HCT116 (cell line): ENCODE measurements at regions not wholly inside any gene's neighbourhood (a gene's known extent, or its start where the extent isn't known, plus 50 kb on each side); places are given as distances from the start of the nearest gene placed in this dataset.

Experiments used
- ATAC-seq: fragments of 200-7000 bp; cut with Tn5 transposase; 2 replicates; pipeline ENCODE4 v1.9.1; 2020; ENCODE audit warnings: mild to moderate bottlenecking, moderate library complexity
- BruUV-seq: library from RNA; stranded (reverse); fragments of 400-500 nt; replicated peaks from 2 replicates; lab custom pipeline; 2021; lab: Mats Ljungman, UMichigan
- CTCF ChIA-PET: fragments of 300-600 bp; sonication (Branson Sonifier 250); formaldehyde crosslinking; loops from one replicate; lab custom pipeline; 2021; ENCODE audit warnings: antibody characterized with exemption; lab: Charles Lee
- POLR2A ChIA-PET: fragments of 300-600, 350-600 bp; sonication (Branson Sonifier 250); formaldehyde crosslinking; loops from one replicate; lab custom pipeline; 2021; ENCODE audit warnings: antibody characterized with exemption; lab: Charles Lee
- RAD21 ChIA-PET, 2 experiments: fragments of 300-600 bp; sonication (Branson Sonifier 250); formaldehyde crosslinking; loops; one replicate each; lab custom pipeline; 2023; ENCODE audit warnings: low total read pairs in 2 of 2; ENCODE audit not compliant: uncharacterized antibody in 2 of 2, unreplicated experiment in 2 of 2, low non-redundant PET in 1 of 2; lab: Charles Lee
- DNase-seq: peaks from one replicate; pipeline ENCODE4 v3.0.0-alpha.2; 2010; ENCODE audit warnings: low read depth, low spot score
- H2AFZ ChIP-seq: fragments of 200-600 bp; shearing (Covaris generic), sonication (generic); 2 replicates; pipeline ENCODE4 v1.6.1; 2017; ENCODE audit warnings: low read depth, mixed run types, mixed read lengths, antibody characterized with exemption, low read length; ENCODE audit not compliant: poor library complexity, severe bottlenecking
- H3K27ac ChIP-seq: 2 replicates; pipeline ENCODE4 v1.5.1; 2012; ENCODE audit warnings: low read depth, low read length
- H3K27me3 ChIP-seq: fragments of 200-600 bp; sonication (generic); 2 replicates; pipeline ENCODE4 v1.6.1; 2016; ENCODE audit warnings: mixed run types, low read length, mixed read lengths; ENCODE audit not compliant: insufficient read depth
- H3K36me3 ChIP-seq, 2 experiments: fragments of 200-500 bp in 1 of 2; fragments of 200-600 bp in 1 of 2; sonication (Bioruptor generic) in 1 of 2; sonication (generic) in 1 of 2; 2 replicates each; pipeline versions ENCODE4 v1.5.1 to v1.6.1; 2014 to 2016; ENCODE audit warnings: low read length in 2 of 2, inconsistent platforms in 1 of 2, mixed read lengths in 1 of 2, mixed run types in 1 of 2; ENCODE audit not compliant: insufficient read depth in 2 of 2, control insufficient read depth in 1 of 2
- H3K4me1 ChIP-seq, 2 experiments: fragments of 200-600 bp in 1 of 2; sonication (generic) in 1 of 2; 2 replicates each; pipeline versions ENCODE4 v1.5.1 to v1.6.1; 2012 to 2017; ENCODE audit warnings: low read length in 2 of 2, inconsistent platforms in 1 of 2, mild to moderate bottlenecking in 1 of 2, mixed read lengths in 1 of 2, mixed run types in 1 of 2, moderate library complexity in 1 of 2; ENCODE audit not compliant: insufficient read depth in 2 of 2, control insufficient read depth in 1 of 2
- H3K4me2 ChIP-seq: fragments of 200-600 bp; sonication (generic); 2 replicates; pipeline ENCODE4 v1.6.1; 2017; ENCODE audit warnings: mixed run types, low read length, mixed read lengths
- H3K4me3 ChIP-seq, 2 experiments: fragments of 200-600 bp in 1 of 2; sonication (generic) in 1 of 2; replicated peaks in 1 of 2; 2 replicates each; pipeline ENCODE4 v1.5.1; 2011 to 2016; ENCODE audit warnings: low read length in 2 of 2, control low read depth in 1 of 2, low read depth in 1 of 2, mild to moderate bottlenecking in 1 of 2, mixed read lengths in 1 of 2, mixed run types in 1 of 2
- H3K79me2 ChIP-seq: fragments of 200-600 bp; sonication (generic); 2 replicates; pipeline ENCODE4 v1.6.1; 2017; ENCODE audit warnings: mild to moderate bottlenecking, mixed run types, low read length, moderate library complexity, mixed read lengths; ENCODE audit not compliant: insufficient read depth
- H3K9ac ChIP-seq: fragments of 200-600 bp; sonication (generic); 2 replicates; pipeline ENCODE4 v1.6.1; 2016; ENCODE audit warnings: low read length, mixed read lengths
- H3K9me2 ChIP-seq: fragments of 200-600 bp; sonication (generic), shearing (Covaris generic); 2 replicates; pipeline ENCODE4 v1.6.1; 2017; ENCODE audit warnings: mixed run types, mild to moderate bottlenecking, moderate library complexity; ENCODE audit not compliant: insufficient read depth
- H3K9me3 ChIP-seq, 2 experiments: fragments of 200-500 bp in 1 of 2; fragments of 200-600 bp in 1 of 2; sonication (Bioruptor generic) in 1 of 2; sonication (generic) in 1 of 2; 2 replicates each; pipeline ENCODE4 v1.6.1; 2014 to 2017; ENCODE audit warnings: low read length in 2 of 2, mixed read lengths in 2 of 2, inconsistent platforms in 1 of 2, low read depth in 1 of 2, mild to moderate bottlenecking in 1 of 2, mixed run types in 1 of 2, moderate library complexity in 1 of 2; ENCODE audit not compliant: control insufficient read depth in 1 of 2, insufficient read depth in 1 of 2
- H4K20me1 ChIP-seq: fragments of 200-600 bp; sonication (generic), shearing (Covaris generic); 2 replicates; pipeline ENCODE4 v1.6.1; 2017; ENCODE audit warnings: mixed run types, mild to moderate bottlenecking, moderate library complexity; ENCODE audit not compliant: insufficient read depth
- CBX3 ChIP-seq: IDR thresholded peaks from 2 replicates; pipeline ENCODE4 v1.6.1; 2012; ENCODE audit warnings: low read depth
- CEBPB ChIP-seq: IDR thresholded peaks from 2 replicates; pipeline ENCODE4 v1.6.1; 2012; ENCODE audit warnings: low read depth
- EZH2 ChIP-seq: fragments of 200-600 bp; sonication (generic); IDR thresholded peaks from 2 replicates; pipeline ENCODE4 v1.6.1; 2017; ENCODE audit warnings: antibody characterized with exemption, mixed run types
- EZH2phosphoT487 ChIP-seq: fragments of 200-600 bp; IDR thresholded peaks from 2 replicates; pipeline ENCODE4 v1.6.1; 2018; ENCODE audit warnings: antibody characterized with exemption, borderline replicate concordance
- FOSL1 ChIP-seq: IDR thresholded peaks from 2 replicates; pipeline ENCODE4 v1.6.1; 2012; ENCODE audit warnings: low read depth
- JUND ChIP-seq: IDR thresholded peaks from 2 replicates; pipeline ENCODE4 v1.6.1; 2012
- POLR2A ChIP-seq: IDR thresholded peaks from 2 replicates; pipeline ENCODE4 v1.7.0; 2011; ENCODE audit warnings: borderline replicate concordance; ENCODE audit not compliant: insufficient read depth, insufficient read length; ENCODE audit errors: extremely low read depth
- POLR2AphosphoS5 ChIP-seq: IDR thresholded peaks from 2 replicates; pipeline ENCODE4 v1.6.1; 2011; ENCODE audit warnings: mild to moderate bottlenecking, low read depth, low read length, moderate library complexity
- RAD21 ChIP-seq: IDR thresholded peaks from 2 replicates; pipeline ENCODE4 v1.6.1; 2012; ENCODE audit warnings: low read depth, mild to moderate bottlenecking
- SIN3A ChIP-seq: IDR thresholded peaks from 2 replicates; pipeline ENCODE4 v1.6.1; 2012; ENCODE audit warnings: low read depth
- SP1 ChIP-seq: IDR thresholded peaks from 2 replicates; pipeline ENCODE4 v1.6.1; 2012; ENCODE audit warnings: low read depth
- SRF ChIP-seq: IDR thresholded peaks from 2 replicates; pipeline ENCODE4 v1.6.1; 2012; ENCODE audit warnings: low read depth
- YY1 ChIP-seq: IDR thresholded peaks from 2 replicates; pipeline ENCODE4 v1.6.1; 2011; ENCODE audit warnings: low read length, low read depth, moderate library complexity, mild to moderate bottlenecking; ENCODE audit not compliant: insufficient replicate concordance; ENCODE audit errors: extremely low read depth
- ZFX ChIP-seq: fragments of 450-650 bp; IDR thresholded peaks from 2 replicates; pipeline ENCODE4 v1.6.1; 2017
- ZNF274 ChIP-seq: fragments of 200-500 bp; sonication (Bioruptor generic); IDR thresholded peaks from 2 replicates; pipeline ENCODE4 v1.6.1; 2014; ENCODE audit warnings: mild to moderate bottlenecking, low read depth, low read length, inconsistent platforms
- intact Hi-C: fragments of 100-400 bp; cut with micrococcal nuclease; formaldehyde crosslinking; loops from 2 replicates; pipeline ENCODE4 v1.10.0; 2022
- TF ChIP-seq, protein P1 (sequence below), 3 experiments: fragments of 200-600 bp in 1 of 3; sonication (generic) in 1 of 3; IDR thresholded peaks in 2 of 3; conservative IDR thresholded peaks in 1 of 3; 2 replicates each; pipeline ENCODE4 v1.5.1; 2012 to 2017; ENCODE audit warnings: low read depth in 2 of 3, low read length in 2 of 3, antibody characterized with exemption in 1 of 3, borderline replicate concordance in 1 of 3, control low read depth in 1 of 3, mild to moderate bottlenecking in 1 of 3, mixed read lengths in 1 of 3, mixed run types in 1 of 3, moderate library complexity in 1 of 3; ENCODE audit not compliant: insufficient read depth in 1 of 3
- TF ChIP-seq, protein P2 (sequence below): IDR thresholded peaks from 2 replicates; pipeline ENCODE4 v1.6.1; 2012
- TF ChIP-seq, protein P3 (sequence below): IDR thresholded peaks from 2 replicates; pipeline ENCODE4 v1.6.1; 2012
- TF ChIP-seq, protein P4 (sequence below): IDR thresholded peaks from 2 replicates; pipeline ENCODE4 v1.6.1; 2011; ENCODE audit warnings: mild to moderate bottlenecking, low read length, moderate library complexity; ENCODE audit not compliant: insufficient replicate concordance; ENCODE audit errors: extremely low read depth

DNA sequence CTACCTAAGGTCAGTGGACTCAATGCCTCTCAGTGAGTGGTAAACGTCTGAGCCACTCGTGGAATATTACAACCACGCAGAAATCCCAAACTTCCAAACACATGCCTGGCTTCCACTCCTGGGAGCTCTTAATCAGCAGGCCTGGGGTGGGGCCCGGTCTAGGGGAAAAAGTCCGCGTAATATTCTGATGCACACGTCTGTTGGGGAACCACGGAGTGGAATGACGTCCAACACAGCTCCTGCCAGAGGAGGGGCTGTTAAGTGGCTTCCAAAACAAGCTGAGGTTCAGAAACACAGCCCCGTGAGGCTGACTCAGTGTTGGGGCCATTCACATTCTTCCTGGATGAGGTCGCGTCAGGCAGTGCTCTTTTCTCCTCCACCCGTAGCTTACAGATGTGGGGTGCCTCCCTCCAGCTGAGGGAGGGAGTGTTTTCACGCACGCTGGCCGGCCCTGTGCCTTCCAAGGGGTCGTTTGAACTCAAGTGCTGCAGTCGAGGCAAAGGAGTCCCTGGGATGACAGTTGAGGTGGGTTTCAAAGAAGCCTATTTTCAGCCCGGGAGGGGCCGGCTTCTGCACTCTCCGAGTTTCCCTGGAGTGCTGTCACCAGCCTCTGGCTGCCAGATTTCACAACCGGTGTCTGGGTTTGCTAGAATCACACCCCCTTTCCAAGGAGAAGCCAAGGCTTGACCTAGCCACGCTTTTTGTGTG is 73.1 kb downstream of the ACKR3 start (continued):
- TF ChIP-seq POLR2A (no peak), CBX3 (no peak)
- TF ChIP-seq, protein P1, sequence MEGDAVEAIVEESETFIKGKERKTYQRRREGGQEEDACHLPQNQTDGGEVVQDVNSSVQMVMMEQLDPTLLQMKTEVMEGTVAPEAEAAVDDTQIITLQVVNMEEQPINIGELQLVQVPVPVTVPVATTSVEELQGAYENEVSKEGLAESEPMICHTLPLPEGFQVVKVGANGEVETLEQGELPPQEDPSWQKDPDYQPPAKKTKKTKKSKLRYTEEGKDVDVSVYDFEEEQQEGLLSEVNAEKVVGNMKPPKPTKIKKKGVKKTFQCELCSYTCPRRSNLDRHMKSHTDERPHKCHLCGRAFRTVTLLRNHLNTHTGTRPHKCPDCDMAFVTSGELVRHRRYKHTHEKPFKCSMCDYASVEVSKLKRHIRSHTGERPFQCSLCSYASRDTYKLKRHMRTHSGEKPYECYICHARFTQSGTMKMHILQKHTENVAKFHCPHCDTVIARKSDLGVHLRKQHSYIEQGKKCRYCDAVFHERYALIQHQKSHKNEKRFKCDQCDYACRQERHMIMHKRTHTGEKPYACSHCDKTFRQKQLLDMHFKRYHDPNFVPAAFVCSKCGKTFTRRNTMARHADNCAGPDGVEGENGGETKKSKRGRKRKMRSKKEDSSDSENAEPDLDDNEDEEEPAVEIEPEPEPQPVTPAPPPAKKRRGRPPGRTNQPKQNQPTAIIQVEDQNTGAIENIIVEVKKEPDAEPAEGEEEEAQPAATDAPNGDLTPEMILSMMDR (IDR thresholded peaks at IDR 0.05 in 2 of 3, conservative IDR thresholded peaks at IDR 0.05 in 1 of 3; ENCODE audit: borderline replicate concordance in 1 of 3, insufficient read depth in 1 of 3, low read depth in 2 of 3, low read length in 2 of 3) = no peak
- TF ChIP-seq, protein P2, sequence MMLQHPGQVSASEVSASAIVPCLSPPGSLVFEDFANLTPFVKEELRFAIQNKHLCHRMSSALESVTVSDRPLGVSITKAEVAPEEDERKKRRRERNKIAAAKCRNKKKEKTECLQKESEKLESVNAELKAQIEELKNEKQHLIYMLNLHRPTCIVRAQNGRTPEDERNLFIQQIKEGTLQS = no peak

DNA sequence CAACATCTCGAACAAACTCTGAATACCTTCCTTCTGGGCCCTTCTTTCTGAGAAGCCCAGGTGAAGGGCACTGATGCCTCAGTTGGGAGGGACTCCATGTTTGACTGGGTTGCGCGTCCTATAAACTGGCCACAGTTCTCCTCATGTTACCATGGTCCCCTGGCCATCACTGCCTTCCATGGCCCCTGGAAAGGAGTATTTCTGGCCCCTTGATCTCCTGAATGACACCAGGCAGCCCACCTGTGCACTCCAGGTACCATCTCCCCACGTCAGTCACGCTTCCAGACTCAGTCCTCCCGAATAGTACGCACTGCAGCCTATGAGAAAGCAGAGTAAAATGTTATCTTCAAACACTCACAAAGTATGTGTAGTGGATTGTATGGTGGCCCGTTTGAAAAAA is 73.9 kb downstream of the ACKR3 start:
- no peaks in the 10 kb centered on the region for H3K79me2 ChIP-seq
- no peak overlapping the region for H3K27ac ChIP-seq
- peaks cover 24% of the 10 kb centered on the region for H3K27me3 ChIP-seq
- no TSS peak for BruUV-seq
- H3K9ac ChIP-seq = no peak overlapping the region
- peaks cover 3 to 9% of the 10 kb centered on the region in 2 experiments; a peak in 2 of 4 replicates for H3K4me1 ChIP-seq
- H3K36me3 ChIP-seq = no peaks in the 10 kb centered on the region
- ChIA-PET RAD21 (no interaction called here), POLR2A (no interaction called here), CTCF (no interaction called here)
- no peak overlapping the region for H2AFZ ChIP-seq
- H3K9me3 ChIP-seq = no peaks in the 10 kb centered on the region
- H3K4me2 ChIP-seq = no peak overlapping the region
- H3K4me3 ChIP-seq = no peak overlapping the region
- no peak for DNase-seq
- intact Hi-C loops = no loop called here
- no peaks in the 10 kb centered on the region for H4K20me1 ChIP-seq
- ATAC-seq = no peak
- no peaks in the 10 kb centered on the region for H3K9me2 ChIP-seq
- no peak for TF ChIP-seq JUND
- no peak for TF ChIP-seq POLR2AphosphoS5
- no peak for TF ChIP-seq SRF
- TF ChIP-seq, protein P2 = no peak
- no peak for TF ChIP-seq SIN3A
- no peak for TF ChIP-seq RAD21
- TF ChIP-seq CEBPB = no peak
- TF ChIP-seq, protein P1 (IDR thresholded peaks at IDR 0.05 in 2 of 3, conservative IDR thresholded peaks at IDR 0.05 in 1 of 3; ENCODE audit: borderline replicate concordance in 1 of 3, insufficient read depth in 1 of 3, low read depth in 2 of 3, low read length in 2 of 3) = no peak
- TF ChIP-seq CBX3 = no peak
- no peak for TF ChIP-seq SP1
- TF ChIP-seq, protein P3, sequence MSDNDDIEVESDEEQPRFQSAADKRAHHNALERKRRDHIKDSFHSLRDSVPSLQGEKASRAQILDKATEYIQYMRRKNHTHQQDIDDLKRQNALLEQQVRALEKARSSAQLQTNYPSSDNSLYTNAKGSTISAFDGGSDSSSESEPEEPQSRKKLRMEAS = no peak
- TF ChIP-seq EZH2phosphoT487 = no peak
- no peak for TF ChIP-seq EZH2
- TF ChIP-seq ZFX = no peak
- TF ChIP-seq ZNF274 = no peak
- no peak for TF ChIP-seq YY1
- no peak for TF ChIP-seq FOSL1
- TF ChIP-seq, protein P4, sequence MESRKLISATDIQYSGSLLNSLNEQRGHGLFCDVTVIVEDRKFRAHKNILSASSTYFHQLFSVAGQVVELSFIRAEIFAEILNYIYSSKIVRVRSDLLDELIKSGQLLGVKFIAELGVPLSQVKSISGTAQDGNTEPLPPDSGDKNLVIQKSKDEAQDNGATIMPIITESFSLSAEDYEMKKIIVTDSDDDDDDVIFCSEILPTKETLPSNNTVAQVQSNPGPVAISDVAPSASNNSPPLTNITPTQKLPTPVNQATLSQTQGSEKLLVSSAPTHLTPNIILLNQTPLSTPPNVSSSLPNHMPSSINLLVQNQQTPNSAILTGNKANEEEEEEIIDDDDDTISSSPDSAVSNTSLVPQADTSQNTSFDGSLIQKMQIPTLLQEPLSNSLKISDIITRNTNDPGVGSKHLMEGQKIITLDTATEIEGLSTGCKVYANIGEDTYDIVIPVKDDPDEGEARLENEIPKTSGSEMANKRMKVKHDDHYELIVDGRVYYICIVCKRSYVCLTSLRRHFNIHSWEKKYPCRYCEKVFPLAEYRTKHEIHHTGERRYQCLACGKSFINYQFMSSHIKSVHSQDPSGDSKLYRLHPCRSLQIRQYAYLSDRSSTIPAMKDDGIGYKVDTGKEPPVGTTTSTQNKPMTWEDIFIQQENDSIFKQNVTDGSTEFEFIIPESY = no peak
